ENCODE measurements at regions not wholly inside any gene's neighbourhood (a gene's known extent, or its start where the extent isn't known, plus 50 kb on each side); places are given as distances from the start of the nearest gene placed in this dataset.

- no peak for TF ChIP-seq CTCF (IDR thresholded peaks at IDR 0.05)
- no peak for TF ChIP-seq POLR2A (IDR thresholded peaks at IDR 0.05)
- TF ChIP-seq POLR2AphosphoS5 (IDR thresholded peaks at IDR 0.05; ENCODE audit: insufficient read depth in 1 of 2, low read depth in 1 of 2), result no peak
Observed at GRCh38 chr13:50518781-50519201, 324.7 kb downstream of the DLEU7 start.

Measured in vagina (tissue), 2 donors.